ENCODE measurements at regions not wholly inside any gene's neighbourhood (a gene's known extent, or its start where the extent isn't known, plus 50 kb on each side); places are given as distances from the start of the nearest gene placed in this dataset.

- Mint-ChIP-seq H3K4me1 (ENCODE audit: low read depth) (no peaks in the 10 kb centered on the region), H3K36me3 (ENCODE audit: insufficient read depth in 2 of 2) (no peaks in the 10 kb centered on the region), H3K9me3 (no peaks in the 10 kb centered on the region), H3K4me3 (no peak overlapping the region), H3K27ac (no peak overlapping the region), H3K27me3 (ENCODE audit: low read depth) (peaks cover 7% of the 10 kb centered on the region)
- DNase-seq (no peak), ATAC-seq (replicated peaks in 1 of 2) (no peak)
Observed at GRCh38 chrX:85506871-85507270, 127.4 kb upstream of the POF1B start.

GRCh38 chrX:85505801-85506200 is 126.3 kb upstream of the POF1B start:
- H3K4me1 Mint-ChIP-seq (ENCODE audit: low read depth): no peaks in the 10 kb centered on the region
- no peak for ATAC-seq (replicated peaks in 1 of 2)
- no peak overlapping the region for H3K27ac Mint-ChIP-seq
- H3K9me3 Mint-ChIP-seq: no peaks in the 10 kb centered on the region
- no peaks in the 10 kb centered on the region for H3K36me3 Mint-ChIP-seq (ENCODE audit: insufficient read depth in 2 of 2)
- H3K4me3 Mint-ChIP-seq: no peak overlapping the region
- no peak for DNase-seq
- H3K27me3 Mint-ChIP-seq (ENCODE audit: low read depth): peaks cover 7% of the 10 kb centered on the region

- DNase-seq (no peak), ATAC-seq (replicated peaks in 1 of 2) (no peak)
- no peaks in the 10 kb centered on the region for H3K36me3 Mint-ChIP-seq (ENCODE audit: insufficient read depth in 2 of 2)
- H3K27me3 Mint-ChIP-seq (ENCODE audit: low read depth): peaks cover 7% of the 10 kb centered on the region
- no peak overlapping the region for H3K4me3 Mint-ChIP-seq
- no peaks in the 10 kb centered on the region for H3K9me3 Mint-ChIP-seq
- H3K27ac Mint-ChIP-seq: no peak overlapping the region
- H3K4me1 Mint-ChIP-seq (ENCODE audit: low read depth): no peaks in the 10 kb centered on the region
Observed at GRCh38 chrX:85504381-85504780, 124.9 kb upstream of the POF1B start.

- Mint-ChIP-seq H3K4me1 (ENCODE audit: low read depth) (no peaks in the 10 kb centered on the region), H3K9me3 (no peaks in the 10 kb centered on the region), H3K36me3 (ENCODE audit: insufficient read depth in 2 of 2) (no peaks in the 10 kb centered on the region), H3K27me3 (ENCODE audit: low read depth) (peaks cover 7% of the 10 kb centered on the region), H3K4me3 (no peak overlapping the region), H3K27ac (no peak overlapping the region)
- DNase-seq (no peak), ATAC-seq (replicated peaks in 1 of 2) (no peak)
Observed at GRCh38 chrX:85503258-85504158, 124.0 kb upstream of the POF1B start.

- ATAC-seq (replicated peaks in 1 of 2) (no peak), DNase-seq (no peak)
- Mint-ChIP-seq H3K27ac (no peak overlapping the region), H3K9me3 (no peaks in the 10 kb centered on the region), H3K36me3 (ENCODE audit: insufficient read depth in 2 of 2) (no peaks in the 10 kb centered on the region), H3K4me3 (no peak overlapping the region), H3K27me3 (ENCODE audit: low read depth) (peaks cover 7% of the 10 kb centered on the region), H3K4me1 (ENCODE audit: low read depth) (no peaks in the 10 kb centered on the region)
Observed at GRCh38 chrX:85501349-85501748, 121.9 kb upstream of the POF1B start.

- Mint-ChIP-seq H3K27me3 (ENCODE audit: low read depth) (peaks cover 7% of the 10 kb centered on the region), H3K4me1 (ENCODE audit: low read depth) (no peaks in the 10 kb centered on the region), H3K36me3 (ENCODE audit: insufficient read depth in 2 of 2) (no peaks in the 10 kb centered on the region), H3K4me3 (no peak overlapping the region), H3K9me3 (no peaks in the 10 kb centered on the region), H3K27ac (no peak overlapping the region)
- DNase-seq: no peak
- no peak for ATAC-seq (replicated peaks in 1 of 2)
Observed at GRCh38 chrX:85499400-85499799, 119.9 kb upstream of the POF1B start.

GRCh38 chrX:85493821-85494220 is 114.4 kb upstream of the POF1B start:
- Mint-ChIP-seq H3K36me3 (ENCODE audit: insufficient read depth in 2 of 2) (no peaks in the 10 kb centered on the region), H3K9me3 (no peaks in the 10 kb centered on the region), H3K27ac (no peak overlapping the region), H3K4me1 (ENCODE audit: low read depth) (no peaks in the 10 kb centered on the region), H3K4me3 (no peak overlapping the region), H3K27me3 (ENCODE audit: low read depth) (no peaks in the 10 kb centered on the region)
- DNase-seq (no peak), ATAC-seq (replicated peaks in 1 of 2) (no peak)

- Mint-ChIP-seq H3K27ac (no peak overlapping the region), H3K36me3 (ENCODE audit: insufficient read depth in 2 of 2) (no peaks in the 10 kb centered on the region), H3K4me3 (no peak overlapping the region), H3K4me1 (ENCODE audit: low read depth) (no peaks in the 10 kb centered on the region), H3K27me3 (ENCODE audit: low read depth) (no peaks in the 10 kb centered on the region), H3K9me3 (peaks cover 0 to 2% of the 10 kb centered on the region in 2 donors)
- DNase-seq (no peak), ATAC-seq (replicated peaks in 1 of 2) (no peak)
Observed at GRCh38 chrX:85454295-85454694, 74.8 kb upstream of the POF1B start.

- Mint-ChIP-seq H3K4me1 (ENCODE audit: low read depth) (no peaks in the 10 kb centered on the region), H3K36me3 (ENCODE audit: insufficient read depth in 2 of 2) (no peaks in the 10 kb centered on the region), H3K9me3 (peaks cover 7 to 8% of the 10 kb centered on the region in 2 donors), H3K4me3 (no peak overlapping the region), H3K27ac (no peak overlapping the region), H3K27me3 (ENCODE audit: low read depth) (peaks cover 4% of the 10 kb centered on the region)
- no peak for DNase-seq
- no peak for ATAC-seq (replicated peaks in 1 of 2)
Observed at GRCh38 chrX:85444613-85445012, 65.1 kb upstream of the POF1B start.
